SK-N-SH treated with all-trans-retinoic acid at 6 μM for 48 hours (cell line): ENCODE measurements at regions not wholly inside any gene's neighbourhood (a gene's known extent, or its start where the extent isn't known, plus 50 kb on each side); places are given as distances from the start of the nearest gene placed in this dataset.

ENCODE experiments used
- ATAC-seq: fragments of 200-7000 bp; cut with Tn5 transposase; 3 replicates; pipeline ENCODE4 v1.9.1; 2020; ENCODE audit warnings: mild to moderate bottlenecking, moderate library complexity
- ARNTL ChIP-seq: fragments of 450-650 bp; formaldehyde crosslinking; IDR thresholded peaks from 2 replicates; pipeline ENCODE4 v1.5.0; 2020; ENCODE audit warnings: low read depth, mild to moderate bottlenecking, moderate library complexity, borderline replicate concordance
- BACH2 ChIP-seq: fragments of 250-450 bp; sonication (Bioruptor Pico); IDR thresholded peaks from 2 replicates; pipeline ENCODE4 v1.9.0; 2021; ENCODE audit warnings: mild to moderate bottlenecking, borderline replicate concordance
- CREB5 ChIP-seq: fragments of 250-450 bp; sonication (Bioruptor Pico); IDR thresholded peaks from 2 replicates; pipeline ENCODE4 v1.5.1; 2020; ENCODE audit warnings: low read depth, mild to moderate bottlenecking, moderate library complexity
- CSDC2 ChIP-seq: fragments of 250-450 bp; sonication (Bioruptor Pico); IDR thresholded peaks from 2 replicates; pipeline ENCODE4 v1.5.0; 2020; ENCODE audit warnings: mild to moderate bottlenecking, moderate library complexity
- CSRNP3 ChIP-seq: fragments of 250-450 bp; sonication (Bioruptor Pico); IDR thresholded peaks from 2 replicates; pipeline ENCODE4 v1.5.1; 2021; ENCODE audit warnings: mild to moderate bottlenecking, moderate library complexity
- ESRRG ChIP-seq: fragments of 250-450 bp; sonication (Bioruptor Pico); IDR thresholded peaks from 2 replicates; pipeline ENCODE4 v1.6.1; 2021; ENCODE audit warnings: mild to moderate bottlenecking
- GLIS3 ChIP-seq: fragments of 250-450 bp; sonication (Bioruptor Pico); IDR thresholded peaks from 2 replicates; pipeline ENCODE4 v1.5.0; 2020; ENCODE audit warnings: mild to moderate bottlenecking, moderate library complexity
- ISL1 ChIP-seq: fragments of 250-450 bp; sonication (Bioruptor Pico); IDR thresholded peaks from 2 replicates; pipeline ENCODE4 v2.1.2; 2022; ENCODE audit warnings: mild to moderate bottlenecking, moderate library complexity
- OSR1 ChIP-seq: fragments of 250-450 bp; sonication (Bioruptor Pico); IDR thresholded peaks from 2 replicates; pipeline ENCODE4 v1.8.0; 2022; ENCODE audit warnings: moderate library complexity, mild to moderate bottlenecking, inconsistent platforms
- PATZ1 ChIP-seq: fragments of 250-450 bp; sonication (Bioruptor Pico); IDR thresholded peaks from 2 replicates; pipeline ENCODE4 v1.8.0; 2020; ENCODE audit warnings: mild to moderate bottlenecking, moderate library complexity, borderline replicate concordance
- POU6F1 ChIP-seq: fragments of 250-450 bp; sonication (Bioruptor Pico); IDR thresholded peaks from 2 replicates; pipeline ENCODE4 v1.8.0; 2021; ENCODE audit warnings: low read depth, mild to moderate bottlenecking, moderate library complexity, borderline replicate concordance
- PPARA ChIP-seq: fragments of 250-450 bp; sonication (Bioruptor Pico); IDR thresholded peaks from 2 replicates; pipeline ENCODE4 v1.5.0; 2020; ENCODE audit warnings: mild to moderate bottlenecking, borderline replicate concordance
- RARB ChIP-seq: fragments of 250-450 bp; sonication (Bioruptor Pico); IDR thresholded peaks from 2 replicates; pipeline ENCODE4 v1.8.0; 2021; ENCODE audit warnings: mild to moderate bottlenecking, moderate library complexity
- SNAI2 ChIP-seq: fragments of 250-450 bp; sonication (Bioruptor Pico); IDR thresholded peaks from 2 replicates; pipeline ENCODE4 v1.5.0; 2020; ENCODE audit warnings: mild to moderate bottlenecking, moderate library complexity
- TCF4 ChIP-seq: fragments of 250-450 bp; sonication (Bioruptor Pico); IDR thresholded peaks from 2 replicates; pipeline ENCODE4 v1.8.0; 2021; ENCODE audit warnings: mild to moderate bottlenecking, moderate library complexity, borderline replicate concordance
- TOX ChIP-seq: fragments of 250-450 bp; sonication (Bioruptor Pico); IDR thresholded peaks from 2 replicates; pipeline ENCODE4 v1.8.0; 2021; ENCODE audit warnings: mild to moderate bottlenecking, moderate library complexity, borderline replicate concordance
- ZC3H10 ChIP-seq: fragments of 250-450 bp; sonication (Bioruptor Pico); IDR thresholded peaks from 2 replicates; pipeline ENCODE4 v1.5.1; 2021; ENCODE audit warnings: mild to moderate bottlenecking, moderate library complexity
- ZFP3 ChIP-seq: fragments of 250-450 bp; sonication (Bioruptor Pico); IDR thresholded peaks from 2 replicates; pipeline ENCODE4 v1.5.0; 2020; ENCODE audit warnings: mild to moderate bottlenecking, moderate library complexity
- ZFP30 ChIP-seq: fragments of 450-650 bp; formaldehyde crosslinking; IDR thresholded peaks from 2 replicates; pipeline ENCODE4 v1.5.0; 2022; ENCODE audit warnings: mild to moderate bottlenecking, moderate library complexity
- ZNF565 ChIP-seq: fragments of 450-650 bp; formaldehyde crosslinking; conservative IDR thresholded peaks from 2 replicates; pipeline ENCODE4 v1.5.0; 2020; ENCODE audit warnings: low read depth, mild to moderate bottlenecking, moderate library complexity
- ZNF70 ChIP-seq: fragments of 450-650 bp; formaldehyde crosslinking; IDR thresholded peaks from 2 replicates; pipeline ENCODE4 v1.5.0; 2020; ENCODE audit warnings: mild to moderate bottlenecking, moderate library complexity
- ZNF8 ChIP-seq: fragments of 450-650 bp; formaldehyde crosslinking; IDR thresholded peaks from 2 replicates; pipeline ENCODE4 v1.5.0; 2020; ENCODE audit warnings: mild to moderate bottlenecking, moderate library complexity

GRCh38 chr4:183763990-183764754, 105.1 kb downstream of the TRAPPC11 start:
- TF ChIP-seq PATZ1 (CRISPR knock-in tag) = no peak
- TF ChIP-seq RARB (CRISPR knock-in tag) = no peak
- no peak for TF ChIP-seq CSRNP3
- no peak for TF ChIP-seq PPARA (CRISPR knock-in tag)
- TF ChIP-seq OSR1 (CRISPR knock-in tag) = no peak
- TF ChIP-seq ISL1 (CRISPR knock-in tag) = no peak
- TF ChIP-seq TOX = no peak
- no peak for TF ChIP-seq POU6F1
- no peak for TF ChIP-seq TCF4 (CRISPR knock-in tag)
- TF ChIP-seq ZNF8 = no peak
- no peak for TF ChIP-seq ARNTL (CRISPR knock-in tag)
- TF ChIP-seq ESRRG (CRISPR knock-in tag) = no peak
- no peak for TF ChIP-seq SNAI2
- TF ChIP-seq ZFP30 (CRISPR knock-in tag) = no peak
- TF ChIP-seq CSDC2 (CRISPR knock-in tag) = no peak
- TF ChIP-seq CREB5 (CRISPR knock-in tag) = no peak
- no peak for ATAC-seq

- ATAC-seq = no peak
- TF ChIP-seq PATZ1 (CRISPR knock-in tag) = no peak
- no peak for TF ChIP-seq BACH2 (CRISPR knock-in tag)
- no peak for TF ChIP-seq CSDC2 (CRISPR knock-in tag)
- TF ChIP-seq TCF4 (CRISPR knock-in tag) = no peak
- TF ChIP-seq CSRNP3 = no peak
- TF ChIP-seq GLIS3 (CRISPR knock-in tag) = no peak
- no peak for TF ChIP-seq SNAI2
- TF ChIP-seq ISL1 (CRISPR knock-in tag) = no peak
- no peak for TF ChIP-seq POU6F1
- TF ChIP-seq ARNTL (CRISPR knock-in tag) = no peak
- no peak for TF ChIP-seq ZFP30 (CRISPR knock-in tag)
- no peak for TF ChIP-seq ESRRG (CRISPR knock-in tag)
- no peak for TF ChIP-seq ZNF8
- TF ChIP-seq ZC3H10 (CRISPR knock-in tag) = no peak
- TF ChIP-seq ZNF565 = no peak
- no peak for TF ChIP-seq CREB5 (CRISPR knock-in tag)
- TF ChIP-seq ZNF70 (CRISPR knock-in tag) = no peak
- no peak for TF ChIP-seq ZFP3
Observed at GRCh38 chr4:183765251-183765911, 106.3 kb downstream of the TRAPPC11 start.
